DMS53 (cell line): ENCODE measurements at regions not wholly inside any gene's neighbourhood (a gene's known extent, or its start where the extent isn't known, plus 50 kb on each side); places are given as distances from the start of the nearest gene placed in this dataset.
"Not testable (repeated sequence)": the region's sequence is repeated elsewhere in the genome, so short reads cannot be mapped to it uniquely, and the experiment has no call there.

Experiments used
- DNase-seq: peaks from one replicate; lab custom pipeline; 2025; lab: John Stamatoyannopoulos, UW

GRCh38 chr6:168939041-168939440 lies 314.6 kb downstream of the THBS2 start:
- no peak for DNase-seq

GRCh38 chr6:168938546-168938945 lies 315.1 kb downstream of the THBS2 start:
- no peak for DNase-seq

GRCh38 chr6:168937054-168937453 lies 316.6 kb downstream of the THBS2 start:
- DNase-seq = no peak

- DNase-seq = no peak
Observed at GRCh38 chr6:168935628-168936010, 318.0 kb downstream of the THBS2 start.

GRCh38 chr6:168934660-168935627 lies 318.7 kb downstream of the THBS2 start:
- DNase-seq = no peak

GRCh38 chr6:168932171-168932570 lies 321.5 kb downstream of the THBS2 start:
- not testable (repeated sequence) for DNase-seq

GRCh38 chr6:168931072-168931471 lies 322.6 kb downstream of the THBS2 start:
- DNase-seq = not testable (repeated sequence)

- no peak for DNase-seq
Observed at GRCh38 chr6:168929871-168930450, 323.7 kb downstream of the THBS2 start.

GRCh38 chr6:168928012-168928411 lies 325.6 kb downstream of the THBS2 start:
- no peak for DNase-seq

- no peak for DNase-seq
Observed at GRCh38 chr6:168927026-168927425, 326.6 kb downstream of the THBS2 start.

- DNase-seq = no peak
Observed at GRCh38 chr6:168926306-168926705, 327.3 kb downstream of the THBS2 start.

GRCh38 chr6:168925671-168926070 lies 328.0 kb downstream of the THBS2 start:
- DNase-seq = no peak

- no peak for DNase-seq
Observed at GRCh38 chr6:168923171-168923570, 330.5 kb downstream of the THBS2 start.

- DNase-seq = no peak
Observed at GRCh38 chr6:168922436-168922835, 331.2 kb downstream of the THBS2 start.

- DNase-seq = no peak
Observed at GRCh38 chr6:168920289-168920688, 333.4 kb downstream of the THBS2 start.

GRCh38 chr6:168919470-168920179 lies 334.0 kb downstream of the THBS2 start:
- no peak for DNase-seq

- DNase-seq = no peak
Observed at GRCh38 chr6:168916576-168917211, 337.0 kb downstream of the THBS2 start.

GRCh38 chr6:168915855-168916254 lies 337.8 kb downstream of the THBS2 start:
- DNase-seq = peak; percentile 20

GRCh38 chr6:168915242-168915641 lies 338.4 kb downstream of the THBS2 start:
- no peak for DNase-seq

GRCh38 chr6:168913866-168914469 lies 339.7 kb downstream of the THBS2 start:
- no peak for DNase-seq

GRCh38 chr6:168913231-168913865 lies 340.3 kb downstream of the THBS2 start:
- DNase-seq = peak; percentile 44
